Cerebellar nuclear complex (tissue), 1 donor: ENCODE measurements at regions not wholly inside any gene's neighbourhood (a gene's known extent, or its start where the extent isn't known, plus 50 kb on each side); places are given as distances from the start of the nearest gene placed in this dataset.

ENCODE experiments used
- DNase-seq, 2 experiments: peaks; one replicate each; lab custom pipeline; 2025; lab: John Stamatoyannopoulos, UW

GRCh38 chr12:95412482-95413311 is 61.3 kb upstream of the METAP2 start:
- no peak for DNase-seq

GRCh38 chr12:95413576-95413975 is 60.4 kb upstream of the METAP2 start:
- DNase-seq, result no peak

- no peak for DNase-seq
These were observed 58.5 kb upstream of the METAP2 start for GRCh38 chr12:95415451-95415850.

GRCh38 chr12:95416111-95416636 is 57.8 kb upstream of the METAP2 start:
- DNase-seq, result no peak

GRCh38 chr12:95417372-95417771 is 56.6 kb upstream of the METAP2 start:
- DNase-seq, result no peak

- DNase-seq, result no peak
These were observed 55.8 kb upstream of the METAP2 start for GRCh38 chr12:95418142-95418541.
